ENCODE measurements at regions not wholly inside any gene's neighbourhood (a gene's known extent, or its start where the extent isn't known, plus 50 kb on each side); places are given as distances from the start of the nearest gene placed in this dataset.

DNA sequence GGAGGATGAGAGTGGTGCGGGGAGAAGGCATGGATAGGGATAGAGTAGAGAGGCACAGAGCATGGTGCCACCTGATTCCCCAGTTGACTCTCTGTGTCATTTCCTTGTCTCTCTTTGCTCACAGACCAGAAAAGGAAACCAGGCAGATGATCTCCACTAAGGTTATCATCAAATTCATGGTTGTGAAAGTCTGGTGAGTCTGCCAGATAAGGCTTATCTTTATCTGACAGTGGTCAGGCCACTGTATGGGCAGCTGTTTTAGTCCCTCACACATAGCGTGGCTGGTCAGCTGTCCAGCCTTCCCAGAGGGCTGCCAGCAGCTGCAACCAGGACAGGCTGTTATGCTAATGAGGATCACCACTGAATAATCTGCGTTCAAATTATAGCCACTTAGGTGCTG is 99.0 kb downstream of the ADRA2A start:
- TF ChIP-seq POLR2A (IDR thresholded peaks at IDR 0.05): no peak
- TF ChIP-seq, protein P1, sequence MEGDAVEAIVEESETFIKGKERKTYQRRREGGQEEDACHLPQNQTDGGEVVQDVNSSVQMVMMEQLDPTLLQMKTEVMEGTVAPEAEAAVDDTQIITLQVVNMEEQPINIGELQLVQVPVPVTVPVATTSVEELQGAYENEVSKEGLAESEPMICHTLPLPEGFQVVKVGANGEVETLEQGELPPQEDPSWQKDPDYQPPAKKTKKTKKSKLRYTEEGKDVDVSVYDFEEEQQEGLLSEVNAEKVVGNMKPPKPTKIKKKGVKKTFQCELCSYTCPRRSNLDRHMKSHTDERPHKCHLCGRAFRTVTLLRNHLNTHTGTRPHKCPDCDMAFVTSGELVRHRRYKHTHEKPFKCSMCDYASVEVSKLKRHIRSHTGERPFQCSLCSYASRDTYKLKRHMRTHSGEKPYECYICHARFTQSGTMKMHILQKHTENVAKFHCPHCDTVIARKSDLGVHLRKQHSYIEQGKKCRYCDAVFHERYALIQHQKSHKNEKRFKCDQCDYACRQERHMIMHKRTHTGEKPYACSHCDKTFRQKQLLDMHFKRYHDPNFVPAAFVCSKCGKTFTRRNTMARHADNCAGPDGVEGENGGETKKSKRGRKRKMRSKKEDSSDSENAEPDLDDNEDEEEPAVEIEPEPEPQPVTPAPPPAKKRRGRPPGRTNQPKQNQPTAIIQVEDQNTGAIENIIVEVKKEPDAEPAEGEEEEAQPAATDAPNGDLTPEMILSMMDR (IDR thresholded peaks at IDR 0.05): no peak
- no peaks in the 10 kb centered on the region for H3K9me3 ChIP-seq
- intact Hi-C loops (cut with DNase I; ENCODE audit: low total_unique reads): no loop called here
- H3K27ac ChIP-seq: no peak overlapping the region
- no peaks in the 10 kb centered on the region for H3K27me3 ChIP-seq
- no peaks in the 10 kb centered on the region for H3K36me3 ChIP-seq
- no peaks in the 10 kb centered on the region for H3K4me1 ChIP-seq
- DNase-seq: no peak
- H3K4me3 ChIP-seq: no peak overlapping the region

DNA sequence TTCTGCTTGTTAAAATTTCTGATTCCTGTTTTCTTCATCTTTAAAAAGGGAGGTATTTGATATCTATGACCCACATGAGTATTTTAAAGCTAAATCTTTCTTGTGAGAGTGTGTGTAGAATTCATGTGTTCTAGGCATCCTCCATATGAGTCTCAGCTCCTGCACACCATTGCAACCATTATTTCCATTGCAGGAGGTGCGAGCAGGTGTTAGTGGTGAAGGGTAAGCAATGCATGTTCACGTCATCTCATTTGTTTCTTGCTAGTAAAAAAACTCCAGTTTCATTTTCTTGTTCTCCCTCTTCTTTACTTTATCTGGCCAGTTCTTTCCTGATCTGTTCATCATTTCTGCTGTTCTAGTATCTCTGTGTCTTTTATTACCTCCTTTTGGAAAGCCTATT is 100.5 kb downstream of the ADRA2A start:
- no peak for DNase-seq
- intact Hi-C loops (cut with DNase I; ENCODE audit: low total_unique reads): no loop called here
- no peak overlapping the region for H3K4me3 ChIP-seq
- H3K27ac ChIP-seq: no peak overlapping the region
- no peaks in the 10 kb centered on the region for H3K4me1 ChIP-seq
- no peaks in the 10 kb centered on the region for H3K36me3 ChIP-seq
- H3K9me3 ChIP-seq: no peaks in the 10 kb centered on the region
- H3K27me3 ChIP-seq: no peaks in the 10 kb centered on the region
- TF ChIP-seq, protein P1 (IDR thresholded peaks at IDR 0.05): no peak
- no peak for TF ChIP-seq POLR2A (IDR thresholded peaks at IDR 0.05)

DNA sequence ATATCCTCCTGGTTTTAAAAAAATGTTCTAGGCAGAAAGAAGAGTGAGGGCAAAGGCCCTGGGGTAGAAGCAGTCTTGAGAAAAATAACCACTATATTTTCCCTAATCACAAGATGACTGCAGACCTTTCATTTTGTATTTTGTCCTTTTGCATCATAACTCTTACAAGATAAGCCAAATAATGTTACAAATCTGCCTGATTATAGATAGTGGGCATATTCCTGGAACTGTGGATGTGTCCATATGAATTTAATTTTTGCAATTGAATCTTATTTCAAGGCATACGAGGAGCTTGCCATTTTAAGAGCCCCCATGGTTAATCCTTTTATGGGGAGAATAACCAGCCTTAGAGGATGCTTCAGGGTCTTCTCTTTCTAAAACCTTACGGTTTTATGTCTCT is 102.7 kb downstream of the ADRA2A start:
- DNase-seq: no peak
- Histone ChIP-seq H3K9me3 (no peaks in the 10 kb centered on the region), H3K4me1 (no peaks in the 10 kb centered on the region), H3K27ac (no peak overlapping the region), H3K4me3 (no peak overlapping the region), H3K36me3 (no peaks in the 10 kb centered on the region), H3K27me3 (no peaks in the 10 kb centered on the region)
- intact Hi-C loops (cut with DNase I; ENCODE audit: low total_unique reads): no loop called here
- no peak for TF ChIP-seq POLR2A (IDR thresholded peaks at IDR 0.05)
- TF ChIP-seq, protein P1 (IDR thresholded peaks at IDR 0.05): no peak

DNA sequence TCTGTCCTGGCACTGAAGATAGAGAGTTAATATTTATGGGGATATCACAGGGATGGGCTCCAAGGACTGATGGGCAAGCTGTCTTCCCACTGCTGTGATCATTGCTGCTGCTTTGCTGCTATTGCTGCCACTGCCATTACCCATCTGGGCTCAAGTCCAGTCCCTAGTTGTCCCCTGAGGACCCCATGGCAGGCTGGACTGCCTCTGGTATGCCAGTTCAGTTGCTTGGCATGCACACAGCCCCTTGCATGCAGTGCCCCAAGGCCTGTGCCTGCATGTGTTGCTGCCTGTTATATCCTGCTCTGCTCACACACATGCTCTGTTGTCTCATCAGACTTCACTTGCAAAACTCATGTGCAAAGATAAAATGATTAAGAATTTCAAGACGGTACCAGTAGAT is 109.5 kb downstream of the ADRA2A start:
- TF ChIP-seq, protein P1 (IDR thresholded peaks at IDR 0.05): no peak
- TF ChIP-seq POLR2A (IDR thresholded peaks at IDR 0.05): no peak
- Histone ChIP-seq H3K27me3 (no peaks in the 10 kb centered on the region), H3K4me3 (no peak overlapping the region), H3K36me3 (no peaks in the 10 kb centered on the region), H3K27ac (no peak overlapping the region), H3K4me1 (no peaks in the 10 kb centered on the region), H3K9me3 (no peaks in the 10 kb centered on the region)
- no peak for DNase-seq
- intact Hi-C loops (cut with DNase I; ENCODE audit: low total_unique reads): no loop called here

DNA sequence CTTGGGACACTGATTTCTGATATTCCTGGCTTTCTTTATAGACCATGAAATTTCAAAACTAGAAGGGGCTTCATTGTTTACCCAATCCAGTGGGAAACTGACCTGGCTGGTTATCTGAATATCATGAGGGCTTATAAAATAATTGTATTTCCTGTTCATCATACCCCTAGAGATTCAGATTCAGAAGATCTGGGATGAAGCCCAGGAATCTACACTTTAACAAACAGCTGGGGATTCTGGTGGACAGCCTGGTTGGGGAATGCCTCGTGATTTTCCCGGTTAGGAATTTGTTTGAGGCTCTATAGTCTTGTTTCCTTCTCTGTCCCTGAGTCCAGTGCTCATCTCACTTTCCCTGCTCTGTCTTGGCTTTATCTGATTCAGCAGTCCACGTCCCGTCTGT is 110.3 kb downstream of the ADRA2A start:
- DNase-seq: no peak
- intact Hi-C loops (cut with DNase I; ENCODE audit: low total_unique reads): no loop called here
- Histone ChIP-seq H3K27me3 (no peaks in the 10 kb centered on the region), H3K27ac (no peak overlapping the region), H3K4me1 (no peaks in the 10 kb centered on the region), H3K36me3 (no peaks in the 10 kb centered on the region), H3K9me3 (no peaks in the 10 kb centered on the region), H3K4me3 (no peak overlapping the region)
- TF ChIP-seq, protein P1 (IDR thresholded peaks at IDR 0.05): no peak
- TF ChIP-seq POLR2A (IDR thresholded peaks at IDR 0.05): no peak
